ENCODE measurements at regions not wholly inside any gene's neighbourhood (a gene's known extent, or its start where the extent isn't known, plus 50 kb on each side); places are given as distances from the start of the nearest gene placed in this dataset.

DNA sequence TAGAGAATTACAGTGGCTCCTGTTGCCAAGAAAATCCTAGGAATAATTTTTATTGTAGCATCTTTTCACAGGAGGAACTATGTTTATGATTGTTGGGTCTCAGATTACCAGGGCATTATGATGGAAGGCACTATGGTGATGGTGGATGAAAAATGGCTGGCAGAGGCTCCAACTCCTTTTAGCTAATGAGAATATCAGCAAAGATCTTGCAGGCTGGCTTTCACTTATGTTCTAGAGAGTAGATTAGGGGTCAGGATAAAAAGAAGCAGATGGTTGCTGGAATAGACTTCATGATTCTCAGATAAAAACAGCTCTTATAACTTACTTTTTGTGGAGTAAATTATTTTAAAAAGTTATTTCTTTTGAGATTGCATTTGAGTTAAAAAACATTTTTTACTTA, 501.9 kb downstream of the TRHDE start:
- no peak overlapping the region for H3K4me3 ChIP-seq
- DNase-seq = no peak
- no peaks in the 10 kb centered on the region for H3K4me1 ChIP-seq
- intact Hi-C loops (cut with DNase I; ENCODE audit: low total_unique reads) = no loop called here
- TF ChIP-seq CTCF (IDR thresholded peaks at IDR 0.05) = no peak
- H3K36me3 ChIP-seq = no peaks in the 10 kb centered on the region
- no peak overlapping the region for H3K27ac ChIP-seq
- H3K9me3 ChIP-seq = no peaks in the 10 kb centered on the region
- no peaks in the 10 kb centered on the region for H3K27me3 ChIP-seq

DNA sequence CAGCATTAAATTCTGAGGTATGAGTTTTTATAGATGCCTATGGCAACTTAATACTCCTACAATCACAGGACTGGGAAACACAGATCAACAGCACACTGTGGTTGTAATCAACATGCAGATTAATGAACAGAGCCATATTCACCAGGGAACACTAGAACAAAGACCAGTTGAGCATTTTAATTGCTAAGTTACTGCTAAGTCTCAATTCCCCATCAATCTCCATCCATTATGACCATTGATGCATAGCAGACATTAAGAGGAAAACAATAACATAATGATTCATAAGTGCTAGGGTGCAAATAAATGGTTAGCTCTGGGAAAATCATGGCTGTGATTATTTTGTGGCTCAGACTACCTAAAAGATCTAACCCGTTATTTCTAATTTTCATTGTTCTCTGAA, 505.6 kb downstream of the TRHDE start:
- Histone ChIP-seq H3K36me3 (no peaks in the 10 kb centered on the region), H3K4me3 (no peak overlapping the region), H3K4me1 (no peaks in the 10 kb centered on the region), H3K9me3 (no peaks in the 10 kb centered on the region), H3K27ac (no peak overlapping the region), H3K27me3 (no peaks in the 10 kb centered on the region)
- no peak for DNase-seq
- intact Hi-C loops (cut with DNase I; ENCODE audit: low total_unique reads) = no loop called here
- TF ChIP-seq CTCF (IDR thresholded peaks at IDR 0.05) = no peak

GRCh38 chr12:72790273-72790672, 518.1 kb downstream of the TRHDE start:
- no peak for TF ChIP-seq CTCF (IDR thresholded peaks at IDR 0.05)
- H3K9me3 ChIP-seq = no peaks in the 10 kb centered on the region
- H3K4me1 ChIP-seq = no peaks in the 10 kb centered on the region
- no peak overlapping the region for H3K4me3 ChIP-seq
- no peak overlapping the region for H3K27ac ChIP-seq
- no peak for DNase-seq
- no peaks in the 10 kb centered on the region for H3K27me3 ChIP-seq
- intact Hi-C loops (cut with DNase I; ENCODE audit: low total_unique reads) = no loop called here
- no peaks in the 10 kb centered on the region for H3K36me3 ChIP-seq

- no peak for TF ChIP-seq CTCF (IDR thresholded peaks at IDR 0.05)
- no peak overlapping the region for H3K4me3 ChIP-seq
- no peak overlapping the region for H3K27ac ChIP-seq
- no peaks in the 10 kb centered on the region for H3K9me3 ChIP-seq
- H3K36me3 ChIP-seq = no peaks in the 10 kb centered on the region
- no peak for DNase-seq
- H3K27me3 ChIP-seq = no peaks in the 10 kb centered on the region
- intact Hi-C loops (cut with DNase I; ENCODE audit: low total_unique reads) = no loop called here
- H3K4me1 ChIP-seq = no peaks in the 10 kb centered on the region
Measured at GRCh38 chr12:72792889-72793288, 520.7 kb downstream of the TRHDE start.

GRCh38 chr12:72793796-72794195, 521.6 kb downstream of the TRHDE start:
- Histone ChIP-seq H3K36me3 (no peaks in the 10 kb centered on the region), H3K27ac (no peak overlapping the region), H3K9me3 (no peaks in the 10 kb centered on the region), H3K27me3 (no peaks in the 10 kb centered on the region), H3K4me1 (no peaks in the 10 kb centered on the region), H3K4me3 (no peak overlapping the region)
- no peak for DNase-seq
- intact Hi-C loops (cut with DNase I; ENCODE audit: low total_unique reads) = no loop called here
- no peak for TF ChIP-seq CTCF (IDR thresholded peaks at IDR 0.05)

- Histone ChIP-seq H3K4me1 (no peaks in the 10 kb centered on the region), H3K9me3 (peaks cover 0 to 5% (median 0%) of the 10 kb centered on the region in 3 donors), H3K4me3 (no peak overlapping the region), H3K36me3 (no peaks in the 10 kb centered on the region), H3K27me3 (no peaks in the 10 kb centered on the region), H3K27ac (no peak overlapping the region)
- no peak for DNase-seq
- TF ChIP-seq CTCF (IDR thresholded peaks at IDR 0.05) = no peak
- intact Hi-C loops (cut with DNase I; ENCODE audit: low total_unique reads) = no loop called here
Measured at GRCh38 chr12:72815421-72815820, 543.3 kb downstream of the TRHDE start.
